ENCODE measurements at regions not wholly inside any gene's neighbourhood (a gene's known extent, or its start where the extent isn't known, plus 50 kb on each side); places are given as distances from the start of the nearest gene placed in this dataset.
A peak's percentile ranks its signal among the peaks of the same experiment; 100 is the strongest.

DNA sequence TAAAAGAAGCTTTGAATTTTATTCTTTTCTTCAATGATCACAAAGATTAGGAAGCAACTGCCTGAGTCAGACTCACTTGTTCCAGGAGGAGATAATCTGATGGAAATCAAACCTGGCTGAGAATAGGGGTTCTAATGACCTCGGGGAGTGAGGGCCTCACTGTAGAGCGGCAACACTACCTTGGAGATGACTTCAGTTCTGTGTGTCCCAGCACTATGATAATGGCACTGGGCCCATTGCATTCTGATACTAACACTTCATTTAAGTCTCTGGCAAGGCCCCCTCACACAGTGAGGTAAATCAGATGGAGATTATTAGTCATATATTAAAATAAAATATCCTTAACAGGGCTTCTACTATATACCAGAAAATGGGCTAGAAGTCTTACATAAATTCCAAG is 233.3 kb upstream of the EGLN3 start:
- CTCF ChIA-PET = no interaction called here

DNA sequence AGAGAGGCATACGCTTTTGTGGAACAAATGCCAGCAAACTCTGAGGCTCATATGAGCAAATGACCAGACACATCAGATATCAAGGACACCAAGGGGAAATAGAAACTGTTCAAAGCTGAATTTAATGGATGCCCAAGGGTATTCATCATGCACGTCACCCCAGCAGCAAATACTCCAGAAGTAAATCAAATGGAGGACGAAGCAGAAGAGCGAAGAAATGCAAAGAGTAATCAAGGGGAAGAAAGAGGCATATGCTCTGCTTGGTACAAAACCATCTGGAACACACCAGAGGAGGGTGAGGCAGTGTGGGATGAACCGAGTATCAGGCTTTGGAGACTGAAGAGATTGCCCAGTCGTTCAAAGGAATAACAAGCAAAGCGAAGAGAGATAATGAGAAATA is 232.6 kb upstream of the EGLN3 start:
- Mint-ChIP-seq H3K27me3 (no peaks in the 10 kb centered on the region), H3K27ac (no peak overlapping the region), H3K36me3 (ENCODE audit: low read depth) (no peaks in the 10 kb centered on the region), H3K4me1 (peaks cover 2% of the 10 kb centered on the region), H3K4me3 (no peak overlapping the region), H3K9me3 (ENCODE audit: low read depth) (no peaks in the 10 kb centered on the region)
- intact Hi-C loops (cut with DNase I, micrococcal nuclease) = no loop called here
- DNase-seq (no peak), ATAC-seq (no peak)
- ChIA-PET CTCF (no interaction called here), POLR2A (no interaction called here)

More for the DNA sequence above, 233.3 kb upstream of the EGLN3 start:
- H3K4me3 Mint-ChIP-seq = no peak overlapping the region
- DNase-seq (no peak), ATAC-seq (no peak)
- no peak overlapping the region for H3K27ac Mint-ChIP-seq
- H3K4me1 Mint-ChIP-seq = peaks cover 2% of the 10 kb centered on the region
- no peaks in the 10 kb centered on the region for H3K36me3 Mint-ChIP-seq (ENCODE audit: low read depth)
- H3K27me3 Mint-ChIP-seq = no peaks in the 10 kb centered on the region
- POLR2A ChIA-PET = no interaction called here
- no peaks in the 10 kb centered on the region for H3K9me3 Mint-ChIP-seq (ENCODE audit: low read depth)
- intact Hi-C loops (cut with DNase I, micrococcal nuclease) = no loop called here

DNA sequence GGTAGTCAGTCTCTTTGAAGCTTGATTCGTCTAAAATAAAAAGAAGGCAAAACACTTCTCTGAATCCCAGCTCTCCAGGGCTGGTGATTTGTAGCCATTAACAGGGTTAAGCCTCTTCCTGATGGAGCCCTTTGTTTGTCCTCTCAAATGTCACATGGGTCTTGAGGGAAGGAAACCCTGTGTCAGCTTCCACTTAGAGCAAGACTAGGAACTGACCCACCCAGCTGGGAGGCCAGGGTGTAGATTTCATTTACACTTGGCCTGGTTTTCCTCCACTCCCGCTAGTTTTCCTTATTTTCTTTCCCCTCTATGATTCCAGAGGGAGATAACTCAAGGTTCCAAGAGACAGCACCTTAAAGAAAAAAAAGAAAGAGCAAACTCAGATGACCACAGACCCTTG is 230.5 kb upstream of the EGLN3 start:
- DNase-seq (no peak), ATAC-seq (no peak)
- ChIA-PET CTCF (interaction anchor here (0.6 kb wide), 1 partner anchor 1261 kb away, joined by 3 read pairs; no protein-coding TSS in a partner anchor), POLR2A (no interaction called here)
- H3K27ac Mint-ChIP-seq = no peak overlapping the region
- H3K36me3 Mint-ChIP-seq (ENCODE audit: low read depth) = no peaks in the 10 kb centered on the region
- H3K4me3 Mint-ChIP-seq = no peak overlapping the region
- H3K9me3 Mint-ChIP-seq (ENCODE audit: low read depth) = no peaks in the 10 kb centered on the region
- H3K27me3 Mint-ChIP-seq = no peaks in the 10 kb centered on the region
- H3K4me1 Mint-ChIP-seq = peaks cover 2% of the 10 kb centered on the region
- intact Hi-C loops (cut with DNase I, micrococcal nuclease) = no loop called here

DNA sequence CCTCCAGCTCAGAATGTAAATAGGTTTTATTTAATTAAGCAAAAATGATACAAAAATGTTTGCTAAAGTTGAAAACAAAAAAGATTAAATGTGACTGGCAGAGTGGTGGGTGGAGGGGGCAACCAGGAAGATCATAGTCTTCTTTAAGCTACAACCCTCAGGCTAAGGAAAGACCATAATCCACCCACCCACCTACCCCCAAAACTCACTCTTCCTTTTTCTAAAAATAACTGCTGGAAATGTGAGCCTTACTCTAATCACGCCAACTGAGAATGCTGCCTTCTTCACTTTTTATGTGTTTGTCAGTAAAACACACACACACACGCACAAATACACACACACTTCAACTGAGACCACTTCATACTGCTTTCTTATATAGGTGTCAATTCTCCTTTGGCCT is 230.0 kb upstream of the EGLN3 start:
- Mint-ChIP-seq H3K4me1 (peaks cover 2% of the 10 kb centered on the region), H3K27me3 (no peaks in the 10 kb centered on the region), H3K4me3 (no peak overlapping the region), H3K9me3 (ENCODE audit: low read depth) (no peaks in the 10 kb centered on the region), H3K36me3 (ENCODE audit: low read depth) (no peaks in the 10 kb centered on the region), H3K27ac (no peak overlapping the region)
- ATAC-seq (no peak), DNase-seq (no peak)
- intact Hi-C loops (cut with DNase I, micrococcal nuclease) = no loop called here
- ChIA-PET POLR2A (no interaction called here), CTCF (interaction anchor here (0.6 to 1.2 kb wide), 3 partner anchors 21 to 1260 kb away, joined by 3 to 4 read pairs (median 3); no protein-coding TSS in a partner anchor)

DNA sequence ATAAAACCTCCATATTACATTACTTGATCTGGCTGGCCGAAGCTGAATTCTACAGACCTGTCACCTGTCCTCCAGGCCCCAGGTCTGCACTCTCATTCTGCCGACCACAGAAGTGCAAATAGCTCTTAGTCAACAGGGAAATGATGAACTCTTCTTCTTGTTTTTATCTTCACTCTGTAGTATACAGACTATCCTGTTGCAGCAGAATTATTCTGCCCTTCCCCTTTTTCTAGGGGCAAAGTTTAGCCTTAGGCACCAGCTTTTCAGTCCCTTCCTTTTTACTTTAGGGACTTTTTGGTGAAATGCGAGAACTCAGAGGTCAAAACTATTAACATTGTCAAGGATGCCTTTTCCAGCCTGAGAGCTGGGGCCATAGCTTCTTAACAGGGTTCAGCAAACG is 229.6 kb upstream of the EGLN3 start:
- Mint-ChIP-seq H3K27me3 (no peaks in the 10 kb centered on the region), H3K4me1 (peaks cover 2% of the 10 kb centered on the region), H3K27ac (no peak overlapping the region), H3K9me3 (ENCODE audit: low read depth) (no peaks in the 10 kb centered on the region), H3K4me3 (no peak overlapping the region), H3K36me3 (ENCODE audit: low read depth) (no peaks in the 10 kb centered on the region)
- CTCF ChIA-PET = interaction anchor here (0.7 to 1.2 kb wide), 3 partner anchors 10 to 296 kb away, joined by 3 to 4 read pairs (median 4); no protein-coding TSS in a partner anchor
- ATAC-seq (peak; percentile 39), DNase-seq (no peak)
- intact Hi-C loops (cut with DNase I, micrococcal nuclease) = no loop called here
- POLR2A ChIA-PET = no interaction called here

DNA sequence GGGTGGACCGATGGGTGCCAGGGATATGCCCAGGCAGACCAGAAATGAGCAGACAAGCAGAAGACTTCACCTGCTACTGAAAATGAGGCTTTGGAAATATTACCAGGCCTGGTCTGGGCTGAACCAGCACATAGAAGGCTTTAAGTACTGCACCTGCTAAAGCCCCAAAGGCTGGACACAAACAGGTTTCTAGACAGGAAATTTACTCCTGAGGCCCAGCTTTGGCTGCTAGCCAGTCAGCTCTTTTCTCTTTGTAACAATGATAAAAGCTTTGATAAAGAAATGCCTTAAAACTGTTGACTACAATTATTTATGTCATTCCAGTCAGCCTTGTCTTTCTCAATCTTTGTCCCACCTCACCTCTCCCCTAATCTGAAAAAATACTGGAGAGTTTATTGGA is 228.9 kb upstream of the EGLN3 start:
- intact Hi-C loops (cut with DNase I, micrococcal nuclease) = no loop called here
- DNase-seq (no peak), ATAC-seq (no peak)
- POLR2A ChIA-PET = no interaction called here
- CTCF ChIA-PET = interaction anchor here (1.0 to 1.2 kb wide), 2 partner anchors 11 to 22 kb away, joined by 4 read pairs; no protein-coding TSS in a partner anchor
- Mint-ChIP-seq H3K27me3 (no peaks in the 10 kb centered on the region), H3K27ac (no peak overlapping the region), H3K4me3 (no peak overlapping the region), H3K36me3 (ENCODE audit: low read depth) (no peaks in the 10 kb centered on the region), H3K4me1 (peaks cover 2% of the 10 kb centered on the region), H3K9me3 (ENCODE audit: low read depth) (no peaks in the 10 kb centered on the region)

DNA sequence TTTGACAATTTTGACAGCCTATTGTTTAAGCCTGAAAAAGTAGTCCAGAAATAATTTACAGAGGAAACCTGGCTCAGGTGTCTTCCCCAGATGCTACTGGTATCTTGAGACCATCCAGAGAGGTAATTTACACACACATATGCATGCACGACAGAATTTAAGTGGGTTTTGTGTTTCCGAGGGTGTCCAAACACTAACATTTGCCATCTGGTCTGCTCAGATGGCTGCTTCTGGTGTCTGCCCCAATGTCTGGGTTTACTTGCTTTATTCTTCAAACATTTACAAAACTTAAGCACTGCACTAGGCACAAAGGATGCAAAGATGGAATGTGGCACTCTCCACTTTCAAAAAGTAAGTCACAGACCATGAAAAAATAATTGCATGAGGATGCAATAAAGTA is 226.6 kb upstream of the EGLN3 start:
- POLR2A ChIA-PET = no interaction called here
- no peaks in the 10 kb centered on the region for H3K27me3 Mint-ChIP-seq
- no peaks in the 10 kb centered on the region for H3K36me3 Mint-ChIP-seq (ENCODE audit: low read depth)
- H3K4me1 Mint-ChIP-seq = peaks cover 2% of the 10 kb centered on the region
- CTCF ChIA-PET = no interaction called here
- DNase-seq (no peak), ATAC-seq (no peak)
- no peak overlapping the region for H3K27ac Mint-ChIP-seq
- H3K4me3 Mint-ChIP-seq = no peak overlapping the region
- no peaks in the 10 kb centered on the region for H3K9me3 Mint-ChIP-seq (ENCODE audit: low read depth)
- intact Hi-C loops (cut with DNase I, micrococcal nuclease) = no loop called here

DNA sequence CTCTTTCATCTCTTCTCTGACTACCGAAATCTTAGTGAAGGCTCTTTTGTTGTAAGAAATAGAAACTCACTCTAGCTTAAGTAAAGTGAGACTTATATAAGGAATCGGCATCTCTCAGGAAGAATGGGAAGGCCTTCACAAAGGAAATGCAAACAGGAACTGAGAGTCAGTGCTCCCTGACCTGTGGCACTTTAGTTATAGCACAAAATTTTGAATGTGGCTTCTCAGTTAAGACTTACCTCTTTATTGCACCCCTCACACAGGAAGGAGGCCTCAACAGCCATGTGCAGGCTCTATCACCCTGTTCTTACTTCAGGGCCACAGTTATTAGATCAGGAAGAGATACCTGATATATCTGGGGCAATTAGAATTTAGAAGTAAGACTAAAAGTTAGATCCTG is 224.7 kb upstream of the EGLN3 start:
- no peak for ATAC-seq
- CTCF ChIA-PET = no interaction called here

DNA sequence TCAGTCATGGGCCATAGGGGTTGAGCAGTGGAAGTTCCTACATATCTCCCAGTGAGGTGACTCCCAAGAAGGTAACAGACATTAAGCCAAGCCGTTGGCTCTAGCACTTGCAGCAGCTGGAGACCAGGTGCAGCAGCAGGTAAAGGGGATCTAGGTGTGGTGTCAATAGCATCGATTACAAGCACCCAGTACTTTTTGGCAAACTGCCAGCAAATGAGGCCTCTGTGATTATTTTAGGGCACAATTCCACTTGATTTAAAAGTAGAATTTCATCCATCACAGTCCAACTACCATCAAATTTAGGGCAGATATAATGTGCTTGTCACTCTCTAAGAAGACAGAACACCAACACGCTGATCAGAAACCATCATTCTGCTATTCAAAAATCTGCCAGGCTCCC is 224.1 kb upstream of the EGLN3 start:
- ChIA-PET CTCF (no interaction called here), POLR2A (no interaction called here)
- H3K27ac Mint-ChIP-seq = no peak overlapping the region
- no peaks in the 10 kb centered on the region for H3K27me3 Mint-ChIP-seq
- no peak overlapping the region for H3K4me3 Mint-ChIP-seq
- intact Hi-C loops (cut with DNase I, micrococcal nuclease) = no loop called here
- H3K4me1 Mint-ChIP-seq = no peaks in the 10 kb centered on the region
- no peak for DNase-seq
- ATAC-seq = no peak
- no peaks in the 10 kb centered on the region for H3K9me3 Mint-ChIP-seq (ENCODE audit: low read depth)
- no peaks in the 10 kb centered on the region for H3K36me3 Mint-ChIP-seq (ENCODE audit: low read depth)

More for the DNA sequence above, 224.7 kb upstream of the EGLN3 start:
- H3K27ac Mint-ChIP-seq = no peak overlapping the region
- no peaks in the 10 kb centered on the region for H3K27me3 Mint-ChIP-seq
- H3K4me3 Mint-ChIP-seq = no peak overlapping the region
- no peaks in the 10 kb centered on the region for H3K9me3 Mint-ChIP-seq (ENCODE audit: low read depth)
- no peaks in the 10 kb centered on the region for H3K36me3 Mint-ChIP-seq (ENCODE audit: low read depth)
- H3K4me1 Mint-ChIP-seq = no peaks in the 10 kb centered on the region
- intact Hi-C loops (cut with DNase I, micrococcal nuclease) = no loop called here
- POLR2A ChIA-PET = no interaction called here
- DNase-seq = no peak

DNA sequence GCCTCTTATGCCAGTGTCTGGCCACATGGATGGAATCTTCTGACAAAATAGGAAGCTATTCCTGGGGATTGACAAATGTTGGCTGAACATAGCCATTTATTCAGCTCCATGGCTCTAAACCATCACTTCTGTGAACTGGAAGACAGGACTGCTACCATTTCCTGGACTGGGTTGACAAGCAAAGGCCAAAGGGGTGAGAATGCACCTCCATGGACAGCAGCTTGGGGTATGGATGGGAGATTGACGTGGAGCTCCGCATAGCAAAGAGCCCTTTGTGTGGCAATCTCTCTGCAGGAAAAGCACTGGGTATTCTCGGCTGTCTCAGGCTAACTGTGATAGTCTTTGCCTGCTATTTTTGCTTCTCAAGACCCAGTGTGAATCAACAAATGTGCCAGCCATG is 223.0 kb upstream of the EGLN3 start:
- CTCF ChIA-PET = interaction anchor here (0.8 kb wide), 1 partner anchor 51 kb away, joined by 3 read pairs; no protein-coding TSS in a partner anchor
- no peaks in the 10 kb centered on the region for H3K4me1 Mint-ChIP-seq
- intact Hi-C loops (cut with DNase I, micrococcal nuclease) = no loop called here
- no peak overlapping the region for H3K4me3 Mint-ChIP-seq
- DNase-seq (no peak), ATAC-seq (no peak)
- POLR2A ChIA-PET = no interaction called here
- no peak overlapping the region for H3K27ac Mint-ChIP-seq
- no peaks in the 10 kb centered on the region for H3K36me3 Mint-ChIP-seq (ENCODE audit: low read depth)
- no peaks in the 10 kb centered on the region for H3K9me3 Mint-ChIP-seq (ENCODE audit: low read depth)
- H3K27me3 Mint-ChIP-seq = no peaks in the 10 kb centered on the region

DNA sequence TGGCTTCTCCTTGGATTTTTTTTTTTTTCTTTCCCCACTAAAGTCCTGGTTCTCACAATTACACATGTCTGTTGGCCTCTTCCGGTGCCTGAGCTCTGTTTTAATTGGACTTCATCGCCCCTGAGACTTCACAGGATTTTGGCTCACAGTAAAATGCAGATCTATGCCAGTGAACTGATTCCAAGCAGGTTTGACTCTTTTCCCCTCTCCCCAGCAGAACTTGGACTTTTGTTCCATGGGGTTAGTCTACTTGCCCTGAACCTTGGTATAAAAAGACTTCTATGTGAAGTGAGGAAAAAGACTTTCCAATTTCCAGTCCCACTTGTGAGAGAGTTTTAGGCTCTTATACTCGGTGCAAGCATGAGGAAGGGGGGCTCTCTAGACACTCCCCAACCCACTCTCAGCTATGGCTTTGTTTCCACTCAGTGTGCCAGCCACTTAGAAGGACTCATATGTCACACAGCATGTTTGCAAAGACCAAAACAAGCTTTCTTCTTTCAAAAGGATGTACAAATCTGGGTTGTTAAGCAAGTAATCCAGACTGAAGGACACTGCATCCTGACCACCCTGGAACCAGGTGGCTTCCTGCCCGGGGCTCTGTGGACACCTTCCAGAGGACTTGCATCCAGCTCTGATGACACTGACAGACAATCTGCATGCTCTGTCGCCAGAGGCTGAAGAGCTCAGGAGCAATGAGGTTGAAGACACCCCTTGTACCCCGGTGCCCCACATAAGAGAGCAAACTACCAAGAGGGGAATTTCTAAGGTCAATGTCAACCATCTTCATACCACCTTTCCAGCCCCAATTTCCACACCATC is 221.9 kb upstream of the EGLN3 start:
- CTCF ChIA-PET = no interaction called here
- no peak for DNase-seq
- POLR2A ChIA-PET = no interaction called here
- H3K36me3 Mint-ChIP-seq (ENCODE audit: low read depth) = no peaks in the 10 kb centered on the region
- no peaks in the 10 kb centered on the region for H3K27me3 Mint-ChIP-seq
- no peaks in the 10 kb centered on the region for H3K4me1 Mint-ChIP-seq
- H3K9me3 Mint-ChIP-seq (ENCODE audit: low read depth) = no peaks in the 10 kb centered on the region
- H3K4me3 Mint-ChIP-seq = no peak overlapping the region
- H3K27ac Mint-ChIP-seq = no peak overlapping the region
- intact Hi-C loops (cut with DNase I, micrococcal nuclease) = no loop called here
- ATAC-seq = no peak

DNA sequence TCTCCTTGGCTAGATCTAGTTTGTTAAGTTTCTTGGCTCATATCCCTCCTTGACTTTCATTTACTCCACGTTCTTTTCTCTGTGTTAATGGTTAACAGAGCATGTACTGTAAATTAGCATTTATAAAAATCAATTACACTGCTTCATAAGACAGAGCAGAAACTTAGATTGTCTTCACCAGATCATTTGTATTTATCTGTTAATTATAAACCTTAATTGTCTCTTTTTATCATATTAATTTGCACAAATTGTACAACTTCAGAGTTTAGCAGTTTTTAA is 221.2 kb upstream of the EGLN3 start:
- no peaks in the 10 kb centered on the region for H3K27me3 Mint-ChIP-seq
- POLR2A ChIA-PET = no interaction called here
- no peaks in the 10 kb centered on the region for H3K4me1 Mint-ChIP-seq
- no peaks in the 10 kb centered on the region for H3K9me3 Mint-ChIP-seq (ENCODE audit: low read depth)
- ATAC-seq (no peak), DNase-seq (no peak)
- H3K36me3 Mint-ChIP-seq (ENCODE audit: low read depth) = no peaks in the 10 kb centered on the region
- CTCF ChIA-PET = no interaction called here
- no peak overlapping the region for H3K4me3 Mint-ChIP-seq
- no peak overlapping the region for H3K27ac Mint-ChIP-seq
- intact Hi-C loops (cut with DNase I, micrococcal nuclease) = no loop called here

Data from activated CD4-positive, alpha-beta T cell treated with anti-CD3 and anti-CD28 coated beads for 36 hours (primary cell).